Prostate gland (tissue), 2 donors: ENCODE measurements at regions not wholly inside any gene's neighbourhood (a gene's known extent, or its start where the extent isn't known, plus 50 kb on each side); places are given as distances from the start of the nearest gene placed in this dataset.

Experiments used
- DNase-seq: peaks from one replicate; pipeline ENCODE4 v3.0.0-alpha.2; 2019; ENCODE audit warnings: low spot score
- H3K27ac ChIP-seq, 2 donors: fragments of 200-600 bp; sonication (generic); 2 replicates each; pipeline ENCODE4 v1.5.1; 2017 to 2019
- H3K27me3 ChIP-seq: fragments of 200-600 bp; sonication (generic); replicated peaks from 2 replicates; pipeline ENCODE4 v1.5.1; 2019; ENCODE audit not compliant: insufficient read depth
- H3K36me3 ChIP-seq, 2 donors: fragments of 200-600 bp; sonication (generic); 1 replicate in 1 of 2; 2 replicates in 1 of 2; pipeline versions ENCODE4 v1.5.1 to v1.8.1; 2017 to 2019
- H3K4me1 ChIP-seq: fragments of 200-600 bp; sonication (generic); replicated peaks from 2 replicates; pipeline ENCODE4 v1.5.1; 2019
- H3K4me3 ChIP-seq, 2 donors: fragments of 200-600 bp; sonication (generic); 2 replicates each; pipeline ENCODE4 v1.5.1; 2017 to 2019
- H3K9me3 ChIP-seq: fragments of 200-600 bp; sonication (generic); 2 replicates; pipeline ENCODE4 v1.5.1; 2017
- CTCF ChIP-seq, 4 experiments: fragments of 200-600 bp in 2 of 4; fragments of 450-650 bp in 2 of 4; sonication (generic) in 2 of 4; IDR thresholded peaks; 1 replicate in 3 of 4; 2 replicates in 1 of 4; pipeline ENCODE4 v1.5.1; 2016 to 2019; ENCODE audit warnings: antibody characterized with exemption in 4 of 4, mild to moderate bottlenecking in 2 of 4, moderate library complexity in 2 of 4
- POLR2A ChIP-seq: fragments of 450-650 bp; IDR thresholded peaks from one replicate; pipeline ENCODE4 v1.6.1; 2016; ENCODE audit warnings: antibody characterized with exemption, mild to moderate bottlenecking
- POLR2AphosphoS5 ChIP-seq: sonication (generic); formaldehyde crosslinking; IDR thresholded peaks from one replicate; pipeline ENCODE4 v1.6.1; 2017; ENCODE audit warnings: antibody characterized with exemption
- WGBS: methylation state at CpG from one replicate; pipeline ENCODE4 v1.1.5; 2018; 5-methylcytosine and 5-hydroxymethylcytosine counted together
- intact Hi-C: fragments of 100-400 bp; cut with DNase I; formaldehyde crosslinking; loops from one replicate; pipeline ENCODE4 v1.14.2; 2022

- Histone ChIP-seq H3K36me3 (no peaks in the 10 kb centered on the region), H3K4me3 (no peak overlapping the region), H3K27me3 (no peaks in the 10 kb centered on the region), H3K4me1 (no peaks in the 10 kb centered on the region), H3K27ac (no peak overlapping the region), H3K9me3 (no peaks in the 10 kb centered on the region)
- no peak for DNase-seq
- TF ChIP-seq CTCF (IDR thresholded peaks at IDR 0.05) (no peak), POLR2AphosphoS5 (no peak), POLR2A (no peak)
- 100% methylated on average over 2 of the region's 2 CpGs for WGBS
- intact Hi-C loops = no loop called here
Measured at GRCh38 chr5:125278711-125279110, 532.3 kb upstream of the ZNF608 start.

GRCh38 chr5:125281667-125282066, 535.2 kb upstream of the ZNF608 start:
- Histone ChIP-seq H3K36me3 (no peaks in the 10 kb centered on the region), H3K9me3 (no peaks in the 10 kb centered on the region), H3K27me3 (no peaks in the 10 kb centered on the region), H3K27ac (no peak overlapping the region), H3K4me3 (no peak overlapping the region), H3K4me1 (no peaks in the 10 kb centered on the region)
- DNase-seq = no peak
- no peak for TF ChIP-seq CTCF (IDR thresholded peaks at IDR 0.05)
- no peak for TF ChIP-seq POLR2AphosphoS5
- TF ChIP-seq POLR2A = no peak
- intact Hi-C loops = no loop called here

GRCh38 chr5:125283372-125283771, 536.9 kb upstream of the ZNF608 start:
- TF ChIP-seq CTCF (IDR thresholded peaks at IDR 0.05) (no peak), POLR2AphosphoS5 (no peak), POLR2A (no peak)
- no peaks in the 10 kb centered on the region for H3K4me1 ChIP-seq
- no peaks in the 10 kb centered on the region for H3K9me3 ChIP-seq
- no peaks in the 10 kb centered on the region for H3K36me3 ChIP-seq
- no peaks in the 10 kb centered on the region for H3K27me3 ChIP-seq
- no peak for DNase-seq
- H3K4me3 ChIP-seq = no peak overlapping the region
- WGBS = 85% methylated on average over 2 of the region's 2 CpGs
- no peak overlapping the region for H3K27ac ChIP-seq
- intact Hi-C loops = no loop called here

- Histone ChIP-seq H3K27me3 (no peaks in the 10 kb centered on the region), H3K4me1 (no peaks in the 10 kb centered on the region), H3K4me3 (no peak overlapping the region), H3K36me3 (no peaks in the 10 kb centered on the region), H3K27ac (no peak overlapping the region), H3K9me3 (no peaks in the 10 kb centered on the region)
- 47% methylated on average over 4 of the region's 4 CpGs for WGBS
- intact Hi-C loops = no loop called here
- DNase-seq = no peak
- TF ChIP-seq CTCF (IDR thresholded peaks at IDR 0.05) = no peak
- TF ChIP-seq POLR2A = no peak
- no peak for TF ChIP-seq POLR2AphosphoS5
Measured at GRCh38 chr5:125286271-125286670, 539.8 kb upstream of the ZNF608 start.

GRCh38 chr5:125289606-125290005, 543.2 kb upstream of the ZNF608 start:
- DNase-seq = no peak
- H3K4me3 ChIP-seq = no peak overlapping the region
- no peaks in the 10 kb centered on the region for H3K4me1 ChIP-seq
- intact Hi-C loops = no loop called here
- no peaks in the 10 kb centered on the region for H3K36me3 ChIP-seq
- TF ChIP-seq CTCF (IDR thresholded peaks at IDR 0.05) = no peak
- no peak for TF ChIP-seq POLR2A
- no peak for TF ChIP-seq POLR2AphosphoS5
- no peaks in the 10 kb centered on the region for H3K27me3 ChIP-seq
- no peaks in the 10 kb centered on the region for H3K9me3 ChIP-seq
- no peak overlapping the region for H3K27ac ChIP-seq
